GM18505 (cell line): ENCODE measurements at regions not wholly inside any gene's neighbourhood (a gene's known extent, or its start where the extent isn't known, plus 50 kb on each side); places are given as distances from the start of the nearest gene placed in this dataset.
"Not testable (repeated sequence)": the region's sequence is repeated elsewhere in the genome, so short reads cannot be mapped to it uniquely, and the experiment has no call there.

ENCODE experiments used
- ATAC-seq: cut with Tn5 transposase; IDR thresholded peaks from one replicate; pipeline ENCODE4 v1.9.1; 2021; ENCODE audit not compliant: unreplicated experiment
- POLR2A ChIP-seq: IDR thresholded peaks from 4 replicates; pipeline ENCODE4 v1.6.1; 2011; ENCODE audit warnings: borderline replicate concordance; ENCODE audit not compliant: insufficient read depth, insufficient read length; ENCODE audit errors: extremely low read depth

- ATAC-seq = no peak
- no peak for TF ChIP-seq POLR2A
These were observed 2724.7 kb downstream of the PCDH9 start for GRCh38 chr13:64505336-64505910.

GRCh38 chr13:64488731-64489130 is 2741.4 kb downstream of the PCDH9 start:
- no peak for ATAC-seq
- no peak for TF ChIP-seq POLR2A

GRCh38 chr13:64482373-64482772 is 2747.8 kb downstream of the PCDH9 start:
- no peak for TF ChIP-seq POLR2A
- no peak for ATAC-seq

- ATAC-seq = no peak
These were observed 2749.5 kb downstream of the PCDH9 start for GRCh38 chr13:64480672-64481071.

GRCh38 chr13:64480211-64480610 is 2749.9 kb downstream of the PCDH9 start:
- no peak for ATAC-seq
- no peak for TF ChIP-seq POLR2A

More at GRCh38 chr13:64480672-64481071, 2749.5 kb downstream of the PCDH9 start:
- no peak for TF ChIP-seq POLR2A

GRCh38 chr13:64477146-64477545 is 2753.0 kb downstream of the PCDH9 start:
- ATAC-seq = no peak
- TF ChIP-seq POLR2A = no peak

- not testable (repeated sequence) for ATAC-seq
These were observed 2754.0 kb downstream of the PCDH9 start for GRCh38 chr13:64476041-64476568.

GRCh38 chr13:64471916-64472315 is 2758.2 kb downstream of the PCDH9 start:
- ATAC-seq = no peak
- no peak for TF ChIP-seq POLR2A

GRCh38 chr13:64470751-64471150 is 2759.4 kb downstream of the PCDH9 start:
- no peak for TF ChIP-seq POLR2A
- no peak for ATAC-seq

GRCh38 chr13:64459778-64460177 is 2770.4 kb downstream of the PCDH9 start:
- TF ChIP-seq POLR2A = no peak
- no peak for ATAC-seq

GRCh38 chr13:64457976-64458375 is 2772.2 kb downstream of the PCDH9 start:
- ATAC-seq = no peak
- no peak for TF ChIP-seq POLR2A

- no peak for TF ChIP-seq POLR2A
- ATAC-seq = no peak
These were observed 2775.0 kb downstream of the PCDH9 start for GRCh38 chr13:64455124-64455523.

- no peak for TF ChIP-seq POLR2A
- ATAC-seq = no peak
These were observed 2776.3 kb downstream of the PCDH9 start for GRCh38 chr13:64453831-64454230.

- ATAC-seq = no peak
- no peak for TF ChIP-seq POLR2A
These were observed 2783.8 kb downstream of the PCDH9 start for GRCh38 chr13:64446372-64446771.

- ATAC-seq = no peak
- no peak for TF ChIP-seq POLR2A
These were observed 2788.4 kb downstream of the PCDH9 start for GRCh38 chr13:64441740-64442139.
